A549 (cell line): ENCODE measurements at regions not wholly inside any gene's neighbourhood (a gene's known extent, or its start where the extent isn't known, plus 50 kb on each side); places are given as distances from the start of the nearest gene placed in this dataset.

Experiments used
- ATAC-seq, 2 experiments: fragments of 200-7000 bp in 1 of 2; fragments of >200 bp in 1 of 2; cut with Nextera tagmentation in 1 of 2; cut with Tn5 transposase in 1 of 2; 3 replicates each; pipeline versions ENCODE4 v1.8.0 to v1.9.1; 2018 to 2020; ENCODE audit warnings: mild to moderate bottlenecking in 1 of 2, moderate library complexity in 1 of 2
- CTCF ChIA-PET: fragments of 300-600 bp; sonication (Branson Sonifier 250); formaldehyde crosslinking; extraction: SDS; loops from one replicate; lab custom pipeline; 2021; ENCODE audit warnings: antibody characterized with exemption, inconsistent platforms; lab: Yijun Ruan, JAX
- POLR2A ChIA-PET: fragments of 350-600 bp; formaldehyde crosslinking; extraction: SDS; loops from one replicate; lab custom pipeline; 2021; ENCODE audit warnings: antibody characterized with exemption, inconsistent platforms; lab: Yijun Ruan, JAX
- DNase-seq, 2 experiments: peaks; one replicate each; pipeline versions ENCODE4 v3.0.0 to v3.0.0-alpha.2; 2011 to 2016; ENCODE audit warnings: low read depth in 1 of 2, low spot score in 1 of 2
- FAIRE-seq: peaks from 2 replicates; lab custom pipeline; 2011; peaks lifted over from hg19 to GRCh38; lab: Jason Lieb, UNC
- H3K27ac ChIP-seq, 2 experiments: fragments of >200 bp; sonication (Bioruptor Twin); formaldehyde crosslinking; 3 replicates each; pipeline ENCODE4 v1.5.1; 2016 to 2017
- H3K4me1 ChIP-seq: fragments of >200 bp; sonication (Bioruptor Twin); formaldehyde crosslinking; 3 replicates; pipeline ENCODE4 v1.6.1; 2016
- H3K4me2 ChIP-seq: fragments of >200 bp; sonication (Bioruptor Twin); formaldehyde crosslinking; 3 replicates; pipeline ENCODE4 v1.6.1; 2016
- H3K4me3 ChIP-seq: fragments of >200 bp; sonication (Bioruptor Twin); formaldehyde crosslinking; 3 replicates; pipeline ENCODE4 v1.5.1; 2016
- H3K9me3 ChIP-seq: fragments of >200 bp; sonication (Bioruptor Twin); formaldehyde crosslinking; 3 replicates; pipeline ENCODE4 v1.6.1; 2016
- BCL3 ChIP-seq: fragments of >200 bp; sonication (Bioruptor Twin); formaldehyde crosslinking; IDR thresholded peaks from 3 replicates; pipeline ENCODE4 v1.6.1; 2016
- CBX8 ChIP-seq: fragments of 200-600 bp; sonication (generic); IDR thresholded peaks from 2 replicates; pipeline ENCODE4 v1.6.1; 2016
- CEBPB ChIP-seq, 2 experiments: fragments of >200 bp in 1 of 2; sonication (Bioruptor Twin) in 1 of 2; formaldehyde crosslinking in 1 of 2; IDR thresholded peaks; 2 replicates each; pipeline ENCODE4 v1.6.1; 2012 to 2016
- CTCF ChIP-seq: fragments of >200 bp; sonication (Bioruptor Twin); formaldehyde crosslinking; IDR thresholded peaks from 3 replicates; pipeline ENCODE4 v1.5.1; 2016
- EHMT2 ChIP-seq: fragments of 200-600 bp; sonication (generic); IDR thresholded peaks from 2 replicates; pipeline ENCODE4 v1.6.1; 2016; ENCODE audit warnings: antibody characterized with exemption, low read depth, mild to moderate bottlenecking, moderate library complexity
- ELK1 ChIP-seq: fragments of 150-350 bp; IDR thresholded peaks from 2 replicates; pipeline ENCODE4 v1.6.1; 2014; ENCODE audit warnings: low read depth, mild to moderate bottlenecking, low read length
- EP300 ChIP-seq, 2 experiments: fragments of >200 bp; sonication (Bioruptor Twin); formaldehyde crosslinking; IDR thresholded peaks; 2 replicates in 1 of 2; 3 replicates in 1 of 2; pipeline ENCODE4 v1.6.1; 2016 to 2017
- ESRRA ChIP-seq: fragments of 150-350 bp; IDR thresholded peaks from 2 replicates; pipeline ENCODE4 v1.6.1; 2014; ENCODE audit warnings: mild to moderate bottlenecking, low read length, borderline replicate concordance
- FOSB ChIP-seq: fragments of 250-450 bp; sonication (Bioruptor Pico); IDR thresholded peaks from 2 replicates; pipeline ENCODE4 v1.5.0; 2020; ENCODE audit warnings: mild to moderate bottlenecking, moderate library complexity
- GATA3 ChIP-seq: IDR thresholded peaks from 2 replicates; pipeline ENCODE4 v1.6.1; 2012; ENCODE audit warnings: borderline replicate concordance
- JUN ChIP-seq, 2 experiments: fragments of >200 bp; sonication (Bioruptor Twin); formaldehyde crosslinking; IDR thresholded peaks; 2 replicates in 1 of 2; 3 replicates in 1 of 2; pipeline ENCODE4 v1.6.1; 2016 to 2017
- MAFK ChIP-seq: fragments of 450-650 bp; IDR thresholded peaks from 2 replicates; pipeline ENCODE4 v1.6.1; 2014; ENCODE audit not compliant: partially characterized antibody
- MAZ ChIP-seq: fragments of 150-350 bp; IDR thresholded peaks from 2 replicates; pipeline ENCODE4 v1.6.1; 2014; ENCODE audit warnings: antibody characterized with exemption, low read depth, low read length, borderline replicate concordance
- MYC ChIP-seq: IDR thresholded peaks from 2 replicates; pipeline ENCODE4 v1.6.1; 2012; ENCODE audit warnings: mild to moderate bottlenecking, inconsistent platforms, low read length, improper control_type of control experiment, borderline replicate concordance
- NPAS2 ChIP-seq: fragments of 250-450 bp; sonication (Bioruptor Pico); IDR thresholded peaks from 2 replicates; pipeline ENCODE4 v1.8.0; 2022; ENCODE audit warnings: mild to moderate bottlenecking, moderate library complexity, borderline replicate concordance
- PHF8 ChIP-seq: fragments of 200-600 bp; sonication (generic); IDR thresholded peaks from 2 replicates; pipeline ENCODE4 v1.6.1; 2016; ENCODE audit warnings: low read depth, mild to moderate bottlenecking, antibody characterized with exemption, moderate library complexity, borderline replicate concordance
- REST ChIP-seq: fragments of 200-600 bp; sonication (generic); IDR thresholded peaks from 2 replicates; pipeline ENCODE4 v1.6.1; 2016; ENCODE audit warnings: antibody characterized with exemption, mild to moderate bottlenecking, moderate library complexity
- RFX5 ChIP-seq: fragments of 450-650 bp; IDR thresholded peaks from 2 replicates; pipeline ENCODE4 v1.7.1; 2014; ENCODE audit warnings: antibody characterized with exemption, mild to moderate bottlenecking, moderate library complexity
- TFCP2L1 ChIP-seq: fragments of 250-450 bp; sonication (Bioruptor Pico); IDR thresholded peaks from 2 replicates; pipeline ENCODE4 v1.5.0; 2021; ENCODE audit warnings: mild to moderate bottlenecking
- USF2 ChIP-seq: fragments of 450-650 bp; IDR thresholded peaks from 2 replicates; pipeline ENCODE4 v1.6.1; 2014; ENCODE audit warnings: antibody characterized with exemption
- WGBS: methylation state at CpG from one replicate; pipeline ENCODE4 v1.1.6; 2017; ENCODE audit errors: missing lambda C conversion rate; 5-methylcytosine and 5-hydroxymethylcytosine counted together

- TF ChIP-seq REST (no peak), MAZ (no peak), EP300 (IDR thresholded peaks at IDR 0.05) (no peak)
These were observed 68.0 kb upstream of the WNT7A start (continued) for GRCh38 chr3:13947912-13948311.

- DNase-seq (no peak), FAIRE-seq (no peak), ATAC-seq (no peak)
- no peak overlapping the region for H3K4me2 ChIP-seq
- TF ChIP-seq CTCF (no peak), TFCP2L1 (no peak), RFX5 (no peak)
- no peak overlapping the region for H3K27ac ChIP-seq
- H3K9me3 ChIP-seq, result no peaks in the 10 kb centered on the region
- no peak overlapping the region for H3K4me3 ChIP-seq
- CTCF ChIA-PET, result no interaction called here
- 32% methylated on average over 4 of the region's 4 CpGs for WGBS
- H3K4me1 ChIP-seq, result no peaks in the 10 kb centered on the region
- POLR2A ChIA-PET, result no interaction called here
These were observed 59.3 kb upstream of the WNT7A start for GRCh38 chr3:13939206-13939605.

- 60% methylated on average over 5 of the region's 5 CpGs for WGBS
- Histone ChIP-seq H3K27ac (no peak overlapping the region), H3K4me2 (no peak overlapping the region), H3K4me3 (no peak overlapping the region), H3K9me3 (no peaks in the 10 kb centered on the region), H3K4me1 (no peaks in the 10 kb centered on the region)
- ChIA-PET POLR2A (no interaction called here), CTCF (no interaction called here)
- no peak for FAIRE-seq
- no peak for ATAC-seq
- DNase-seq, result no peak
- TF ChIP-seq NPAS2 (CRISPR knock-in tag) (no peak), PHF8 (no peak), EHMT2 (no peak), MYC (no peak), JUN (IDR thresholded peaks at IDR 0.05) (no peak), USF2 (no peak), GATA3 (no peak), CEBPB (IDR thresholded peaks at IDR 0.05) (no peak), ELK1 (no peak), REST (no peak), FOSB (no peak), BCL3 (no peak), CTCF (no peak), ESRRA (no peak), CBX8 (no peak), MAFK (no peak)
These were observed 57.3 kb upstream of the WNT7A start for GRCh38 chr3:13937131-13937530.
